PC-9 (cell line): ENCODE measurements at regions not wholly inside any gene's neighbourhood (a gene's known extent, or its start where the extent isn't known, plus 50 kb on each side); places are given as distances from the start of the nearest gene placed in this dataset.

ENCODE experiments used
- BruUV-seq: library from RNA; stranded (reverse); fragments of 400-500 nt; replicated peaks from 2 replicates; lab custom pipeline; 2021; lab: Mats Ljungman, UMichigan
- CTCF ChIA-PET: fragments of 300-600 bp; sonication (Branson Sonifier 250); formaldehyde crosslinking; loops from one replicate; lab custom pipeline; 2022; ENCODE audit warnings: antibody characterized with exemption; lab: Charles Lee
- POLR2A ChIA-PET: fragments of 300-600 bp; sonication (Branson Sonifier 250); formaldehyde crosslinking; loops from one replicate; lab custom pipeline; 2022; ENCODE audit warnings: antibody characterized with exemption; ENCODE audit not compliant: unreplicated experiment; lab: Charles Lee
- DNase-seq, 2 experiments: peaks; one replicate each; pipeline versions ENCODE4 v3.0.0 to v3.0.0-alpha.2; 2015 to 2022; ENCODE audit warnings: mixed read lengths in 1 of 2
- H2AFZ ChIP-seq: fragments of 200-600 bp; sonication (generic); 2 replicates; pipeline ENCODE4 v1.8.1; 2017; ENCODE audit warnings: antibody characterized with exemption
- H3F3A ChIP-seq: fragments of 200-600 bp; sonication (generic); 2 replicates; pipeline ENCODE4 v1.8.1; 2017; ENCODE audit warnings: antibody characterized with exemption, mild to moderate bottlenecking, low read depth; ENCODE audit not compliant: insufficient read depth
- H3K27ac ChIP-seq: fragments of 200-600 bp; sonication (generic); 2 replicates; pipeline ENCODE4 v1.6.1; 2016; ENCODE audit warnings: mixed run types
- H3K27me3 ChIP-seq: fragments of 200-600 bp; sonication (generic); 2 replicates; pipeline ENCODE4 v1.6.1; 2016; ENCODE audit warnings: low read depth, mixed run types; ENCODE audit not compliant: insufficient read depth
- H3K36me3 ChIP-seq: fragments of 200-600 bp; sonication (generic); 2 replicates; pipeline ENCODE4 v1.6.1; 2016; ENCODE audit warnings: low read depth, mixed run types
- H3K4me1 ChIP-seq: fragments of 200-600 bp; sonication (generic); replicated peaks from 2 replicates; pipeline ENCODE4 v1.6.1; 2016; ENCODE audit warnings: mixed run types; ENCODE audit not compliant: insufficient read depth
- H3K4me2 ChIP-seq: fragments of 200-600 bp; sonication (generic); 2 replicates; pipeline ENCODE4 v1.6.1; 2017; ENCODE audit warnings: mixed run types
- H3K4me3 ChIP-seq: fragments of 200-600 bp; sonication (generic); 2 replicates; pipeline ENCODE4 v1.6.1; 2016; ENCODE audit warnings: mixed run types
- H3K79me2 ChIP-seq: fragments of 200-600 bp; sonication (generic); 2 replicates; pipeline ENCODE4 v1.6.1; 2017; ENCODE audit warnings: low read depth, mixed run types
- H3K9me2 ChIP-seq: fragments of 200-600 bp; sonication (generic); 2 replicates; pipeline ENCODE4 v1.8.1; 2017; ENCODE audit warnings: mild to moderate bottlenecking; ENCODE audit not compliant: insufficient read depth
- H3K9me3 ChIP-seq: fragments of 200-600 bp; sonication (generic); 2 replicates; pipeline ENCODE4 v1.8.1; 2016; ENCODE audit warnings: low read depth; ENCODE audit not compliant: insufficient read depth
- H4K20me1 ChIP-seq: fragments of 200-600 bp; sonication (generic); 2 replicates; pipeline ENCODE4 v1.8.1; 2017; ENCODE audit not compliant: insufficient read depth
- CTCF ChIP-seq: fragments of 200-600 bp; sonication (generic); conservative IDR thresholded peaks from 2 replicates; pipeline ENCODE4 v1.6.1; 2017; ENCODE audit warnings: mixed run types, antibody characterized with exemption, mild to moderate bottlenecking, moderate library complexity
- EZH2 ChIP-seq: fragments of 200-600 bp; sonication (generic); IDR thresholded peaks from 2 replicates; pipeline ENCODE4 v1.8.0; 2017; ENCODE audit warnings: antibody characterized with exemption, low read depth
- intact Hi-C: fragments of 100-400 bp; cut with micrococcal nuclease; formaldehyde crosslinking; loops from one replicate; pipeline ENCODE4 v1.10.0; 2022; ENCODE audit not compliant: unreplicated experiment

GRCh38 chr4:75107755-75108612, 175.1 kb downstream of the PARM1 start:
- H3K9me3 ChIP-seq = no peaks in the 10 kb centered on the region
- POLR2A ChIA-PET = no interaction called here
- no peak for DNase-seq
- BruUV-seq = no TSS peak
- H3K36me3 ChIP-seq = no peaks in the 10 kb centered on the region
- intact Hi-C loops = no loop called here
- H4K20me1 ChIP-seq = no peaks in the 10 kb centered on the region
- no peak overlapping the region for H3K4me3 ChIP-seq
- H3K27me3 ChIP-seq = no peaks in the 10 kb centered on the region
- H3K4me2 ChIP-seq = no peak overlapping the region
- H3K27ac ChIP-seq = no peak overlapping the region
- H3K79me2 ChIP-seq = no peaks in the 10 kb centered on the region
- no peaks in the 10 kb centered on the region for H3K4me1 ChIP-seq
- TF ChIP-seq CTCF = no peak
- no peak for TF ChIP-seq EZH2
- H3F3A ChIP-seq = no peaks in the 10 kb centered on the region
- no peaks in the 10 kb centered on the region for H3K9me2 ChIP-seq
- CTCF ChIA-PET = no interaction called here
- no peak overlapping the region for H2AFZ ChIP-seq

- no peaks in the 10 kb centered on the region for H3K27me3 ChIP-seq
- ChIA-PET CTCF (no interaction called here), POLR2A (no interaction called here)
- H3K9me3 ChIP-seq = 0 out of 2 replicates have a peak, but pooled peaks cover 4% of the 10 kb centered on the region
- no peaks in the 10 kb centered on the region for H3K79me2 ChIP-seq
- H3K27ac ChIP-seq = no peak overlapping the region
- no peak for DNase-seq
- peaks cover 16% of the 10 kb centered on the region; the same call in 1 of the 2 replicates for H3F3A ChIP-seq
- TF ChIP-seq EZH2 = no peak
- H3K9me2 ChIP-seq = no peaks in the 10 kb centered on the region
- H4K20me1 ChIP-seq = no peaks in the 10 kb centered on the region
- no peak overlapping the region for H3K4me3 ChIP-seq
- H3K4me2 ChIP-seq = no peak overlapping the region
- intact Hi-C loops = no loop called here
- peaks cover 24% of the 10 kb centered on the region for H3K4me1 ChIP-seq
- no peak overlapping the region for H2AFZ ChIP-seq
- no TSS peak for BruUV-seq
- no peaks in the 10 kb centered on the region for H3K36me3 ChIP-seq
These were observed 169.8 kb downstream of the PARM1 start for GRCh38 chr4:75102787-75103085.

GRCh38 chr4:75101906-75102786, 169.2 kb downstream of the PARM1 start:
- DNase-seq = no peak
- Histone ChIP-seq H3K4me3 (no peak overlapping the region), H3K27me3 (no peaks in the 10 kb centered on the region), H3K4me2 (no peak overlapping the region), H3K9me3 (0 out of 2 replicates have a peak, but pooled peaks cover 4% of the 10 kb centered on the region), H4K20me1 (no peaks in the 10 kb centered on the region), H3K36me3 (no peaks in the 10 kb centered on the region), H3K9me2 (no peaks in the 10 kb centered on the region), H3K27ac (no peak overlapping the region), H3K4me1 (peaks cover 24% of the 10 kb centered on the region), H3K79me2 (no peaks in the 10 kb centered on the region), H3F3A (peaks cover 16% of the 10 kb centered on the region; the same call in 1 of the 2 replicates), H2AFZ (no peak overlapping the region)
- no peak for TF ChIP-seq EZH2
- TF ChIP-seq CTCF = no peak
- intact Hi-C loops = no loop called here
- BruUV-seq = no TSS peak
- ChIA-PET CTCF (no interaction called here), POLR2A (no interaction called here)
